Caco-2 (cell line): ENCODE measurements at regions not wholly inside any gene's neighbourhood (a gene's known extent, or its start where the extent isn't known, plus 50 kb on each side); places are given as distances from the start of the nearest gene placed in this dataset.

ENCODE experiments used
- BruUV-seq: library from RNA; stranded (reverse); fragments of 400-500 nt; replicated peaks from 2 replicates; lab custom pipeline; 2021; lab: Mats Ljungman, UMichigan
- CTCF ChIA-PET: fragments of 300-600 bp; sonication (Branson Sonifier 250); formaldehyde crosslinking; loops from one replicate; lab custom pipeline; 2022; ENCODE audit warnings: antibody characterized with exemption; lab: Charles Lee
- POLR2A ChIA-PET: fragments of 300-600 bp; sonication (Branson Sonifier 250); formaldehyde crosslinking; loops from one replicate; lab custom pipeline; 2022; ENCODE audit warnings: antibody characterized with exemption; lab: Charles Lee
- DNase-seq, 2 experiments: peaks; one replicate each; pipeline versions ENCODE4 v3.0.0 to v3.0.0-alpha.2; 2020 to 2022
- H3K27me3 ChIP-seq: replicated peaks from 2 replicates; pipeline ENCODE4 v1.6.0; 2011; ENCODE audit warnings: low read length; ENCODE audit not compliant: control insufficient read depth, insufficient read depth
- H3K36me3 ChIP-seq: 2 replicates; pipeline ENCODE4 v1.5.1; 2011; ENCODE audit warnings: low read length; ENCODE audit not compliant: control insufficient read depth, insufficient read depth
- H3K4me1 ChIP-seq: fragments of 250-450 bp; sonication (Bioruptor Pico); 2 replicates; pipeline ENCODE4 v1.5.1; 2020; ENCODE audit warnings: mild to moderate bottlenecking
- H3K4me3 ChIP-seq: 2 replicates; pipeline ENCODE4 v1.5.1; 2011; ENCODE audit warnings: low read depth, mild to moderate bottlenecking, control low read depth, low read length
- H3K9me3 ChIP-seq: fragments of 250-450 bp; sonication (Bioruptor Pico); 2 replicates; pipeline ENCODE4 v1.5.1; 2020; ENCODE audit warnings: mild to moderate bottlenecking, moderate library complexity
- H3K27ac Mint-ChIP-seq: one replicate; pipeline ENCODE4 v1.8.0; 2022; ENCODE audit warnings: mixed read lengths; ENCODE audit not compliant: unreplicated experiment
- H3K27me3 Mint-ChIP-seq: one replicate; pipeline ENCODE4 v1.8.0; 2022; ENCODE audit warnings: mixed read lengths; ENCODE audit not compliant: insufficient read depth, unreplicated experiment
- H3K36me3 Mint-ChIP-seq: one replicate; pipeline ENCODE4 v1.8.0; 2022; ENCODE audit warnings: mild to moderate bottlenecking, mixed read lengths; ENCODE audit not compliant: insufficient read depth, unreplicated experiment
- H3K4me1 Mint-ChIP-seq: one replicate; pipeline ENCODE4 v1.8.0; 2022; ENCODE audit warnings: low read depth, mixed read lengths; ENCODE audit not compliant: unreplicated experiment
- H3K4me3 Mint-ChIP-seq: one replicate; pipeline ENCODE4 v1.8.0; 2022; ENCODE audit warnings: mild to moderate bottlenecking, moderate library complexity, mixed read lengths; ENCODE audit not compliant: unreplicated experiment
- H3K9me3 Mint-ChIP-seq: one replicate; pipeline ENCODE4 v1.8.0; 2022; ENCODE audit warnings: mixed read lengths; ENCODE audit not compliant: unreplicated experiment
- CTCF ChIP-seq, 2 experiments: fragments of 200-600 bp in 1 of 2; IDR thresholded peaks; 1 replicate in 1 of 2; 2 replicates in 1 of 2; pipeline versions ENCODE4 v1.5.1 to v1.8.0; 2011 to 2022; ENCODE audit warnings: antibody characterized with exemption in 1 of 2, control low read depth in 1 of 2, inconsistent platforms in 1 of 2, low read depth in 1 of 2, low read length in 1 of 2, mild to moderate bottlenecking in 1 of 2, moderate library complexity in 1 of 2; ENCODE audit not compliant: insufficient read depth in 1 of 2, severe bottlenecking in 1 of 2, unreplicated experiment in 1 of 2
- intact Hi-C: fragments of 100-400 bp; cut with micrococcal nuclease; formaldehyde crosslinking; loops from one replicate; pipeline ENCODE4 v1.10.0; 2022; ENCODE audit not compliant: unreplicated experiment

DNA sequence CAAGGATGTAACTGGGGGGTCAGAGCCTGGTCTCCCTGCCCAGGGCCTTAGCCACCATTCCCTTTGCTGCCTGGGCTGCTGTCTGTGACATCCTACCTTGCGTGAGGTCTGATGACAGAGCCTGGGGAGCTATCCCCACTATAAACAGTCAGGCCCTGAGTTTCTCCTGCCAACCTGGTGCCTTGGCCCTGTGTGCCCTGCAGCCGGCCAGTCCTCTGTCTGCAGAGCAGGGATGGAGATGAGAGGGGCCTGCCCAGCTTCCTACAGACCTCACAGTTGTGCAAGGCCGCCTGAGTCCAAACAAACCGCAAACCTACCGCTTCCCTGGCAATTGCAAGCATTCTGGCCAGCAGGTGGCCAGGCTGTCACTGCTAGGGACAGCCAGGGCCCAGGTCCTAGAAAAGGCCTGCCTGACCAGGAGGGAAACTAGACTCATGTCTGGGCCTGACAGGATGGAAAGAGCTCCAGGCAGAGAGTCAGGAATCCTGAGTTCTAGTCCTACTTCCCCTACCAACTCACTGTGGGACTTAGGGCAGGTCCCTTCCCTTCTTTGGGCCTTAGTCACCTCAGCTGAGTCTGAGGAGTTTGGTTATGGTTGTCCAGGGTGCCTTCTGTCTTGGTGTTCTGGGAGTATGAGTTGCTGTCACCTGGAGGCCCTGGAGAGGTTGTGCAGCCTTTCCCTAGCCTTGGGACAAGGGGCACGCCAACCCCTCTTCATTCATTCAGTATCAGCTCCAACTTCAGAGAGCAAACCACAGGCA lies 86.2 kb downstream of the VEGFA start:
- POLR2A ChIA-PET = interaction anchor here (0.8 kb wide), 1 partner anchor 12 kb away, joined by 4 read pairs; no protein-coding TSS in a partner anchor
- intact Hi-C loops = loop anchor here (1.0 to 5.0 kb wide), 3 partner anchors 71 to 216 kb away; no protein-coding TSS in a partner anchor

DNA sequence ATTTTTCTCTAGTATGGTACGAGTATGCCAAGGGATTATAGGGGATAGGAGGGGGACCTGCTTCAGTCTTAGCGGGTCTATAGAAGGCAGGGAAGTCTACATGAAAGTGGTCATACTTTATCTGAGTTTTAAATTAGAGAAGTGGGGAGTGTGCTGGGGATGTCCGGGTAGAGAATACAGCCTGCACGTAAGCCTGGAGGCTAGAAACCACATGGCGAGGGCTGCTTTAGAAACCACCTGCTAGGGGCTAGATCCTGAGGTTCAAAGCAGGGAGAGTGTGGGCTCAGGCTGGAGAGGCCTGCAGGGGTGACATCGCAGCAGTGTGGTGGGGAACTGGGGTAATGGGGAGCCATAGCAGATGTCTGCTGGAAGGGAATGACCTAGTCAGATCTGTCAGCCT lies 85.2 kb downstream of the VEGFA start:
- H3K4me3 Mint-ChIP-seq = no peak overlapping the region
- no peak for DNase-seq
- intact Hi-C loops = loop anchor here (5.0 kb wide), 1 partner anchor 217 kb away; no protein-coding TSS in a partner anchor
- Histone ChIP-seq H3K9me3 (no peaks in the 10 kb centered on the region), H3K4me1 (peaks cover 34% of the 10 kb centered on the region), H3K4me3 (no peak overlapping the region), H3K36me3 (no peaks in the 10 kb centered on the region), H3K27me3 (no peaks in the 10 kb centered on the region)
- BruUV-seq = no TSS peak
- no peak overlapping the region for H3K27ac Mint-ChIP-seq
- no peak for TF ChIP-seq CTCF (IDR thresholded peaks at IDR 0.05; ENCODE audit: insufficient read depth in 1 of 2, low read depth in 1 of 2, low read length in 1 of 2, severe bottlenecking in 1 of 2, unreplicated experiment in 1 of 2)
- no peaks in the 10 kb centered on the region for H3K27me3 Mint-ChIP-seq
- peaks cover 4% of the 10 kb centered on the region for H3K36me3 Mint-ChIP-seq
- CTCF ChIA-PET = interaction anchor here (0.7 to 1.8 kb wide), 8 partner anchors 8 to 224 kb away, joined by 3 to 13 read pairs (median 6); no protein-coding TSS in a partner anchor
- H3K4me1 Mint-ChIP-seq = peaks cover 23% of the 10 kb centered on the region
- no peaks in the 10 kb centered on the region for H3K9me3 Mint-ChIP-seq
- POLR2A ChIA-PET = interaction anchor here (0.6 kb wide), 1 partner anchor 84 kb away, joined by 3 read pairs; no protein-coding TSS in a partner anchor

More for the DNA sequence above, 86.2 kb downstream of the VEGFA start:
- Mint-ChIP-seq H3K36me3 (no peaks in the 10 kb centered on the region), H3K9me3 (no peaks in the 10 kb centered on the region), H3K27me3 (no peaks in the 10 kb centered on the region), H3K4me1 (peaks cover 14% of the 10 kb centered on the region), H3K27ac (peak overlapping the region; percentile 54), H3K4me3 (no peak overlapping the region)
- no peaks in the 10 kb centered on the region for H3K36me3 ChIP-seq
- H3K9me3 ChIP-seq = no peaks in the 10 kb centered on the region
- peak; percentile 72 to 77 for DNase-seq
- CTCF ChIA-PET = interaction anchor here (0.6 to 1.8 kb wide), 20 partner anchors 9 to 226 kb away, joined by 3 to 13 read pairs (median 4); no protein-coding TSS in a partner anchor
- H3K4me3 ChIP-seq = no peak overlapping the region
- peak; percentile 55 to 76 for TF ChIP-seq CTCF (IDR thresholded peaks at IDR 0.05; ENCODE audit: insufficient read depth in 1 of 2, low read depth in 1 of 2, low read length in 1 of 2, severe bottlenecking in 1 of 2, unreplicated experiment in 1 of 2)
- H3K27me3 ChIP-seq = no peaks in the 10 kb centered on the region
- no TSS peak for BruUV-seq
- H3K4me1 ChIP-seq = peaks cover 24% of the 10 kb centered on the region

- H3K4me1 Mint-ChIP-seq = peaks cover 35% of the 10 kb centered on the region
- H3K4me3 Mint-ChIP-seq = no peak overlapping the region
- peak in 1 of 2 experiments; percentile 31 for TF ChIP-seq CTCF (IDR thresholded peaks at IDR 0.05; ENCODE audit: insufficient read depth in 1 of 2, low read depth in 1 of 2, low read length in 1 of 2, severe bottlenecking in 1 of 2, unreplicated experiment in 1 of 2)
- intact Hi-C loops = loop anchor here (5.0 kb wide), 1 partner anchor 59 kb away; no protein-coding TSS in a partner anchor
- H3K27ac Mint-ChIP-seq = peak overlapping the region; percentile 39
- H3K9me3 ChIP-seq = no peaks in the 10 kb centered on the region
- DNase-seq = peak in 1 of 2 experiments; percentile 32
- CTCF ChIA-PET = no interaction called here
- H3K4me1 ChIP-seq = peaks cover 43% of the 10 kb centered on the region
- H3K27me3 ChIP-seq = no peaks in the 10 kb centered on the region
- POLR2A ChIA-PET = no interaction called here
- H3K36me3 ChIP-seq = no peaks in the 10 kb centered on the region
- no peaks in the 10 kb centered on the region for H3K27me3 Mint-ChIP-seq
- H3K36me3 Mint-ChIP-seq = peaks cover 8% of the 10 kb centered on the region
- H3K4me3 ChIP-seq = no peak overlapping the region
- no TSS peak for BruUV-seq
- no peaks in the 10 kb centered on the region for H3K9me3 Mint-ChIP-seq
These were observed 83.1 kb downstream of the VEGFA start for GRCh38 chr6:43853066-43853650.
